ENCODE measurements at regions not wholly inside any gene's neighbourhood (a gene's known extent, or its start where the extent isn't known, plus 50 kb on each side); places are given as distances from the start of the nearest gene placed in this dataset.

GRCh38 chr1:191993549-191993948, 164.7 kb upstream of the RGS18 start:
- DNase-seq: peak; percentile 61
- Histone ChIP-seq H3K36me3 (ENCODE audit: control insufficient read depth, insufficient read depth, low read length) (no peaks in the 10 kb centered on the region), H2AK5ac (ENCODE audit: low read depth, low read length) (no peak overlapping the region), H3K9ac (ENCODE audit: low read depth, low read length) (no peak overlapping the region), H2BK15ac (ENCODE audit: low read depth, low read length) (peak overlapping the region; percentile 62; the same call in 2 of the 3 replicates), H2BK5ac (ENCODE audit: low read depth, low read length, poor library complexity, severe bottlenecking) (peak overlapping the region; percentile 83), H4K91ac (ENCODE audit: insufficient read depth, low read depth, low read length) (peak overlapping the region; percentile 83), H3K4me3 (ENCODE audit: insufficient read depth, low read depth, low read length) (no peak overlapping the region), H3K27ac (ENCODE audit: insufficient read depth, low read length) (no peak overlapping the region), H3K27me3 (ENCODE audit: control insufficient read depth, insufficient read depth, low read length) (no peaks in the 10 kb centered on the region), H2AK9ac (replicated peaks; ENCODE audit: low read depth, low read length, poor library complexity) (no peak overlapping the region), H3K9me3 (ENCODE audit: control insufficient read depth, insufficient read depth, low read length) (no peaks in the 10 kb centered on the region), H4K5ac (ENCODE audit: low read depth, low read length) (peak overlapping the region; percentile 70; the same call in 1 of the 2 replicates), H3K23ac (ENCODE audit: low read depth, low read length) (peak overlapping the region; percentile 80; the same call in 1 of the 2 replicates), H2AFZ (replicated peaks; ENCODE audit: low read length, poor library complexity) (peak overlapping the region; percentile 64), H3K79me1 (ENCODE audit: low read depth in 1 of 2, low read length in 2 of 2) (no peaks in the 10 kb centered on the region), H4K8ac (ENCODE audit: low read depth in 2 of 2, low read length in 2 of 2) (peak overlapping the region; percentile 44 to 96; a peak in 3 of 4 replicates), H2BK120ac (ENCODE audit: low read depth, low read length) (peak overlapping the region; percentile 91), H3K4me2 (ENCODE audit: low read depth, low read length) (no peak overlapping the region), H3K56ac (ENCODE audit: extremely low read depth, insufficient read depth, low read length) (no peak overlapping the region), H3K4me1 (ENCODE audit: control insufficient read depth, insufficient read depth, low read length) (no peaks in the 10 kb centered on the region; the same call in 1 of the 2 replicates), H4K20me1 (ENCODE audit: insufficient read depth, low read length) (no peaks in the 10 kb centered on the region), H2BK20ac (ENCODE audit: low read depth, low read length) (peak overlapping the region; percentile 96), H3K14ac (replicated peaks; ENCODE audit: low read depth, low read length) (peak overlapping the region; percentile 49; the same call in 1 of the 2 replicates), H3K9me1 (ENCODE audit: insufficient read depth, low read length) (no peaks in the 10 kb centered on the region), H3K4ac (ENCODE audit: low read depth, low read length) (peak overlapping the region; percentile 46; the same call in 1 of the 2 replicates), H3K18ac (ENCODE audit: low read depth, low read length) (peak overlapping the region; percentile 74; the same call in 1 of the 2 replicates)
- dilution Hi-C loops (cut with HindIII; ENCODE audit: low sequenced_read_pairs, unreplicated experiment): no loop called here
- peak; percentile 72 for TF ChIP-seq SMC3 (IDR thresholded peaks at IDR 0.05; ENCODE audit: low read depth, low read length)
- TF ChIP-seq RAD21 (IDR thresholded peaks at IDR 0.05; ENCODE audit: low read length): peak; percentile 79
- TF ChIP-seq BHLHE40 (IDR thresholded peaks at IDR 0.05; ENCODE audit: low read depth, low read length): no peak
- TF ChIP-seq CTCF (conservative IDR thresholded peaks at IDR 0.05; ENCODE audit: low read depth, low read length): peak; percentile 62
- no CpG with 5 or more reads among the region's 2 CpGs for WGBS, 2 experiments (ENCODE audit: extremely low coverage in 2 of 2, insufficient read length in 1 of 2)
- intact Hi-C loops (cut with micrococcal nuclease): loop anchor here (1.0 kb wide), 2 partner anchors 318 to 452 kb away; no protein-coding TSS in a partner anchor
- ChIA-PET POLR2A (ENCODE audit: unreplicated experiment) (no interaction called here), CTCF (interaction anchor here (0.6 to 1.2 kb wide), 5 partner anchors 17 to 457 kb away, joined by 4 to 5 read pairs (median 4); no protein-coding TSS in a partner anchor)
- ATAC-seq (ENCODE audit: low read depth): peak; percentile 72
- BruUV-seq (replicated peaks): no TSS peak
- in situ Hi-C loops (cut with MboI; ENCODE audit: low sequenced_read_pairs): loop anchor here (5.0 to 10.0 kb wide), 2 partner anchors 319 to 451 kb away; no protein-coding TSS in a partner anchor

Data from IMR-90 (cell line).